GM06990 (cell line): ENCODE measurements at regions not wholly inside any gene's neighbourhood (a gene's known extent, or its start where the extent isn't known, plus 50 kb on each side); places are given as distances from the start of the nearest gene placed in this dataset.

Source experiments
- DNase-seq: peaks from one replicate; pipeline ENCODE4 v3.0.0-alpha.2; 2011; ENCODE audit not compliant: insufficient read length; ENCODE audit errors: extremely low read depth
- H3K27me3 ChIP-seq: replicated peaks from 2 replicates; pipeline ENCODE4 v1.6.0; 2011; ENCODE audit warnings: low read length; ENCODE audit not compliant: control insufficient read depth, insufficient read depth
- H3K36me3 ChIP-seq: 2 replicates; pipeline ENCODE4 v1.5.1; 2011; ENCODE audit warnings: low read length; ENCODE audit not compliant: control insufficient read depth, insufficient read depth
- H3K4me3 ChIP-seq: replicated peaks from 2 replicates; pipeline ENCODE4 v1.5.1; 2011; ENCODE audit warnings: low read depth, mild to moderate bottlenecking, control low read depth, low read length
- TF ChIP-seq, protein P1 (sequence below): IDR thresholded peaks from 2 replicates; pipeline ENCODE4 v1.5.1; 2011; ENCODE audit warnings: low read length, control low read depth, mild to moderate bottlenecking, inconsistent platforms; ENCODE audit not compliant: insufficient read depth, poor library complexity, severe bottlenecking

DNA sequence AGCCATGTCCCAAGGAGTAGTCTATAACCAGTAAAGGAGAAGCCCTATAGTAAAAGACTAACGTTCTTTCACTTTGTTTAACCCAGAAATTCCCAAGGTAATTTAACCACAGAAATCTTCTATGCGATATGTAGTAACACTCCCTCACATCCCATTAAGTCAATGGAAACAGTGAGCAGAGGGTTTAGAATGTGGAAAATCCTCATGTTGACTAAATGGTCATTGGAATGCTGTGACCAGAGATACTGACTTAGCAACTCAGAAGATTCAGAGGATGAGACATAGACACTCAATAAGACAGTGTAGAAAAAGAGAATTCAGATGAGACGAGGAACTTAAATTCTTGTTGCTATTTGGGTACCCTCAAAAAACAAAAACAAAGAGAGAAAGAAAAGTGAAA lies 562.2 kb upstream of the NOX3 start:
- TF ChIP-seq, protein P1, sequence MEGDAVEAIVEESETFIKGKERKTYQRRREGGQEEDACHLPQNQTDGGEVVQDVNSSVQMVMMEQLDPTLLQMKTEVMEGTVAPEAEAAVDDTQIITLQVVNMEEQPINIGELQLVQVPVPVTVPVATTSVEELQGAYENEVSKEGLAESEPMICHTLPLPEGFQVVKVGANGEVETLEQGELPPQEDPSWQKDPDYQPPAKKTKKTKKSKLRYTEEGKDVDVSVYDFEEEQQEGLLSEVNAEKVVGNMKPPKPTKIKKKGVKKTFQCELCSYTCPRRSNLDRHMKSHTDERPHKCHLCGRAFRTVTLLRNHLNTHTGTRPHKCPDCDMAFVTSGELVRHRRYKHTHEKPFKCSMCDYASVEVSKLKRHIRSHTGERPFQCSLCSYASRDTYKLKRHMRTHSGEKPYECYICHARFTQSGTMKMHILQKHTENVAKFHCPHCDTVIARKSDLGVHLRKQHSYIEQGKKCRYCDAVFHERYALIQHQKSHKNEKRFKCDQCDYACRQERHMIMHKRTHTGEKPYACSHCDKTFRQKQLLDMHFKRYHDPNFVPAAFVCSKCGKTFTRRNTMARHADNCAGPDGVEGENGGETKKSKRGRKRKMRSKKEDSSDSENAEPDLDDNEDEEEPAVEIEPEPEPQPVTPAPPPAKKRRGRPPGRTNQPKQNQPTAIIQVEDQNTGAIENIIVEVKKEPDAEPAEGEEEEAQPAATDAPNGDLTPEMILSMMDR = no peak
- DNase-seq = no peak
- Histone ChIP-seq H3K36me3 (no peaks in the 10 kb centered on the region), H3K27me3 (no peaks in the 10 kb centered on the region), H3K4me3 (no peak overlapping the region)

DNA sequence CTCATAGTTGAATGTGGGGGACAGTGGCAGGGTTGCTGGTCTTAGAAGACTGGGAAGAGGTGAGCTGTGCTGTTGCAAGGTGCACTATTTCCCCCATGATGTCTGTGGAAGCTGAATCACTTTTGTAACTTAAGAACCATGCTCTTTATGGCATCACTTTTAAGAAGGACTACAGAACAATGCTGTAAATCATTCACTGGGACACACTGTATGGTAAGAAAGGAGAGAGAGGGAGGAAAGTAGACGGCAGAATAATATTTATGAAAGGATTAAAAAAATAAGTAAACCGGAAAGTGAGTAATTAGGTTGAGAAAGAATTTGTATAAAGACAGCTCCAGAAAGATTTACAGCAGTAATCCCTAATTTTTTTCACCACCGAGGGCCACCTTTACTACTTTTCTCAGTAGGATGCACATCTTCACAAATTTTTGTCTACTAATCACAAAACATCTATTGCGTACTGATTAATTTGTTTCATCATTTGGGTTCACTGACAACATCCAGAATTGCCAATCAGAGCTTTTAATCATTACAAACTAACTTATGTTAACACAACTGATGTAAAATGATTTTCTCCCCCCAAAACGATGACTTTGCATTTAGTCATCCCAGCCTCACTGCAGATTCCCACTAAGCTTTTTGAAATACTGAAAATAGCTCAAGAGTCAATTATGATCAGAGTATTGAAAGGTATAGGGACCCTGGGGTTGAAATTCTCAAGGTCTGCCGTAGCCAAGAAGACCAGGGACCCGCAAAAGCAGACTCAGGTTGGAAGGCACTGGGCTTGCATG lies 560.7 kb upstream of the NOX3 start:
- no peak for DNase-seq
- H3K4me3 ChIP-seq = no peak overlapping the region
- no peaks in the 10 kb centered on the region for H3K27me3 ChIP-seq
- H3K36me3 ChIP-seq = no peaks in the 10 kb centered on the region
- TF ChIP-seq, protein P1 = no peak

DNA sequence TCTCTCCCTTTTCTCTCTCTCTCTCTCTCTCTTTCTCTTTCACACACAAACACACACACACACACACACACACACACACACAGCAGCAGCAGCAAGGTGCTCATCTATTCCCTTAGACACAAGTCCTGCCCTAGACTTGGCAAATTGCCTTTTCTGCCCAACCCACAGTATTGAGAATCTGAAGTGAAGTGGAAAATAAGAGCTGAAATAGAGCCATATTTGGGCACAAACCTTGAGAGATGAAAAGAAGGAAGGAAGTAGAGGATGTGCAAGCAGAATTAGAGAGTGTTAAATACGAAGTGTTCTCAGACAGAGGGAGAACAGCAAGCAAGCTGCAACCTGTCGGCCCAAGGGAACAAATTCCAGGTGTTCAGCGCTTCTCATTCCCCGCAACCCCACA lies 557.5 kb upstream of the NOX3 start:
- TF ChIP-seq, protein P1 = no peak
- DNase-seq = no peak

DNA sequence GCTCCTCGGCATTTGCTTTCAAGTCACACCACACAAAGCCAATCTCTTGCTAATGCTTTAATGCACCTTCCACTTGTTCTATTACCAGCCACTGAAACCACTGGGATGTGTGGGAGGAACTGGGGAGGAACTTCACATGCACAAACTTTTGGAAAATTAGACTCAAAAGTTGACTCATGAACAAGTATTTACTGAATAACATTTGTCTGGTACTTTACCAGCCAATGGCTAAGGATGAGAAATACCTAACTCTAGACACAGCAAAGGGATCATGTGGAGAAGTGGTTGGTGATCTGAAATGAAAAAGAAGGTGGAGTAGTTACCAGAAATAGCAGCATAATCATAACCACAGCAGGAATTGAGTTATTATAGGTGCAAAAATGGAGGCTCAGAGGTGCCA lies 554.0 kb upstream of the NOX3 start:
- no peaks in the 10 kb centered on the region for H3K27me3 ChIP-seq
- H3K36me3 ChIP-seq = no peaks in the 10 kb centered on the region
- DNase-seq = no peak
- no peak overlapping the region for H3K4me3 ChIP-seq
- TF ChIP-seq, protein P1 = no peak

More for the DNA sequence above, 557.5 kb upstream of the NOX3 start:
- Histone ChIP-seq H3K27me3 (no peaks in the 10 kb centered on the region), H3K4me3 (no peak overlapping the region), H3K36me3 (no peaks in the 10 kb centered on the region)

DNA sequence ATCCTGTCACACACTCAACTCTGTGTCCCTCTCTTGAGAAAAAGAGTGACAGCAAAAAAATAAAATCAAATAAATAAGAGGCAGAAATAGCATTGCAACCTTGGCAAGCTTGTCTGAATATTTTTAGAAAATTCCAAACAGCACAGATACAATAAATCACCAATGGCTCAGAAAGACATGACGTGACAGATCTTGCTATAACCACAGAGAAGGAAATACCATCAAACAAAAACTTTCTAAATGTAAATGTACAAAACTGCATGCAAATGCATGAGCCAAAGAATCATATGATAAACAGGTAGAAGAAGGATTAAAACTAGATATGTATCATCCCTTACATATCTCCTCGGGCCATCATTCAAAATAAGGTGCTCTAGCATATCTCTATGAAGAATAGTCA lies 549.2 kb upstream of the NOX3 start:
- Histone ChIP-seq H3K27me3 (no peaks in the 10 kb centered on the region), H3K36me3 (no peaks in the 10 kb centered on the region), H3K4me3 (no peak overlapping the region)
- no peak for DNase-seq
- TF ChIP-seq, protein P1 = no peak
